ENCODE measurements at regions not wholly inside any gene's neighbourhood (a gene's known extent, or its start where the extent isn't known, plus 50 kb on each side); places are given as distances from the start of the nearest gene placed in this dataset.
"Not testable (repeated sequence)": the region's sequence is repeated elsewhere in the genome, so short reads cannot be mapped to it uniquely, and the experiment has no call there.

- H3K4me3 ChIP-seq (ENCODE audit: low read depth, low read length): no peak overlapping the region
- TF ChIP-seq CTCF (IDR thresholded peaks at IDR 0.05; ENCODE audit: borderline replicate concordance, insufficient read depth, low read depth, low read length): no peak
Observed at GRCh38 chr4:117014236-117014635, 71.1 kb downstream of the TRAM1L1 start.

- no peak for TF ChIP-seq CTCF (IDR thresholded peaks at IDR 0.05; ENCODE audit: borderline replicate concordance, insufficient read depth, low read depth, low read length)
Observed at GRCh38 chr4:117010671-117011070, 74.7 kb downstream of the TRAM1L1 start.

GRCh38 chr4:117001077-117001476 is 84.3 kb downstream of the TRAM1L1 start:
- no peak overlapping the region for H3K4me3 ChIP-seq (ENCODE audit: low read depth, low read length)
- no peak for TF ChIP-seq CTCF (IDR thresholded peaks at IDR 0.05; ENCODE audit: borderline replicate concordance, insufficient read depth, low read depth, low read length)

More at GRCh38 chr4:117010671-117011070, 74.7 kb downstream of the TRAM1L1 start:
- no peak overlapping the region for H3K4me3 ChIP-seq (ENCODE audit: low read depth, low read length)

GRCh38 chr4:116982656-116983055 is 102.7 kb downstream of the TRAM1L1 start:
- no peak for TF ChIP-seq CTCF (IDR thresholded peaks at IDR 0.05; ENCODE audit: borderline replicate concordance, insufficient read depth, low read depth, low read length)
- no peak overlapping the region for H3K4me3 ChIP-seq (ENCODE audit: low read depth, low read length)

- not testable (repeated sequence) for H3K4me3 ChIP-seq (ENCODE audit: low read depth, low read length)
Observed at GRCh38 chr4:116980436-116980835, 104.9 kb downstream of the TRAM1L1 start.

GRCh38 chr4:116959045-116959444 is 126.3 kb downstream of the TRAM1L1 start:
- no peak for TF ChIP-seq CTCF (IDR thresholded peaks at IDR 0.05; ENCODE audit: borderline replicate concordance, insufficient read depth, low read depth, low read length)
- no peak overlapping the region for H3K4me3 ChIP-seq (ENCODE audit: low read depth, low read length)

GRCh38 chr4:116953947-116954346 is 131.4 kb downstream of the TRAM1L1 start:
- no peak for TF ChIP-seq CTCF (IDR thresholded peaks at IDR 0.05; ENCODE audit: borderline replicate concordance, insufficient read depth, low read depth, low read length)
- H3K4me3 ChIP-seq (ENCODE audit: low read depth, low read length): no peak overlapping the region

Data from GM12875 (cell line).